D721Med (cell line): ENCODE measurements at regions not wholly inside any gene's neighbourhood (a gene's known extent, or its start where the extent isn't known, plus 50 kb on each side); places are given as distances from the start of the nearest gene placed in this dataset.

Source experiments
- DNase-seq: peaks from one replicate; pipeline ENCODE4 v3.0.0; 2011; ENCODE audit warnings: low spot score; ENCODE audit not compliant: insufficient read length
- FAIRE-seq: peaks from 2 replicates; lab custom pipeline; 2011; peaks lifted over from hg19 to GRCh38; lab: Jason Lieb, UNC
- TF ChIP-seq, protein P1 (sequence below): IDR thresholded peaks from 2 replicates; pipeline ENCODE4 v1.5.1; 2012; ENCODE audit warnings: mild to moderate bottlenecking, control low read depth; ENCODE audit not compliant: insufficient read depth; ENCODE audit errors: missing control alignments

DNA sequence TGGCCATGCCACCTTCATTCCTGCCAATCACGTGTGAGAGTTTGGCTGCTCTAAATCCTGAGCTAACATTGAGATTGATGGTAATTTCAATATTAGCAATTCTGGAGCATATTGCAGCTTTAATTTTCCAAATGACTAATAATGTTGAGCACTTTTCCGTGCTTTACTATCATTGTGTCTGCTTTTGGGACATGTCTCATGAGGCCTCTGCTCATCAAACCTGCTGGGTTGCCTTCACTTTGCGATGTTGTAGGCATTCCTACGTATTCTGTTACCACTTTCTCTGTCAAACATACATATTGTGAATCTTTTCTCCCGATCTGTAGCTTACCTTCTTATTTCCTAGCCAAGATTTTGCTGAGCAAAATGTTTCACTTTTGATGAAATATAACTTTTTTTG is 466.6 kb downstream of the GALR1 start:
- TF ChIP-seq, protein P1, sequence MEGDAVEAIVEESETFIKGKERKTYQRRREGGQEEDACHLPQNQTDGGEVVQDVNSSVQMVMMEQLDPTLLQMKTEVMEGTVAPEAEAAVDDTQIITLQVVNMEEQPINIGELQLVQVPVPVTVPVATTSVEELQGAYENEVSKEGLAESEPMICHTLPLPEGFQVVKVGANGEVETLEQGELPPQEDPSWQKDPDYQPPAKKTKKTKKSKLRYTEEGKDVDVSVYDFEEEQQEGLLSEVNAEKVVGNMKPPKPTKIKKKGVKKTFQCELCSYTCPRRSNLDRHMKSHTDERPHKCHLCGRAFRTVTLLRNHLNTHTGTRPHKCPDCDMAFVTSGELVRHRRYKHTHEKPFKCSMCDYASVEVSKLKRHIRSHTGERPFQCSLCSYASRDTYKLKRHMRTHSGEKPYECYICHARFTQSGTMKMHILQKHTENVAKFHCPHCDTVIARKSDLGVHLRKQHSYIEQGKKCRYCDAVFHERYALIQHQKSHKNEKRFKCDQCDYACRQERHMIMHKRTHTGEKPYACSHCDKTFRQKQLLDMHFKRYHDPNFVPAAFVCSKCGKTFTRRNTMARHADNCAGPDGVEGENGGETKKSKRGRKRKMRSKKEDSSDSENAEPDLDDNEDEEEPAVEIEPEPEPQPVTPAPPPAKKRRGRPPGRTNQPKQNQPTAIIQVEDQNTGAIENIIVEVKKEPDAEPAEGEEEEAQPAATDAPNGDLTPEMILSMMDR = no peak
- FAIRE-seq = peak; percentile 83
- DNase-seq = no peak

DNA sequence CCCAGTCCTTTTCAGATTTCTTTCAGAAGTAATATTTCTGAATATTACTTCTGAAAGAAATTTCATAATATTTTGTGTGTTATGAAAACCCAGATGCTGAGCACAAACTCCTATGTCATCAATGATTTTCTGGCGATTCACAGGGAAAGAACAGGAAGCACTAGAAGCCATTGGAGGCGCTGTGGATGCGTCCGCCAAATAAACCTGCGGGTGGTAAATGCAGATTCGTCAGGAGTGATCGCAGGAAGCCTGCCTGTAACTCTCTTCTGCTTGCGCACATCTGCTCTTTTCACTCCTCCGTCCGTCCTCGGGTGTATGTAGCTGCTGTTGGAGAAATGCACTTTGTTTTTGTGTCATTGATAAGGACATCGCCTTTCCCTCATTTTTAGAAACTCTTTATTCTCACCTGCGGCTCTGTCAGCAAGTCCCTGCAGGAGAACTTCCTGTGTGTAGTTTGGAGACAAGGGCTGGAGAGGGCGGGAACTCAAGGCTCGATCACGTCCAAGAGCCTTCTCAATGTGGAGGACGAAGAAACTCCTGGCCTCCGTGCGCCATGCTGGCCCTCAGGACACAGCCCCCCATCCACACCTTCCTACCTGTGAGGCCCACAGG is 483.8 kb downstream of the GALR1 start:
- TF ChIP-seq, protein P1 = no peak
- DNase-seq = no peak
- no peak for FAIRE-seq

DNA sequence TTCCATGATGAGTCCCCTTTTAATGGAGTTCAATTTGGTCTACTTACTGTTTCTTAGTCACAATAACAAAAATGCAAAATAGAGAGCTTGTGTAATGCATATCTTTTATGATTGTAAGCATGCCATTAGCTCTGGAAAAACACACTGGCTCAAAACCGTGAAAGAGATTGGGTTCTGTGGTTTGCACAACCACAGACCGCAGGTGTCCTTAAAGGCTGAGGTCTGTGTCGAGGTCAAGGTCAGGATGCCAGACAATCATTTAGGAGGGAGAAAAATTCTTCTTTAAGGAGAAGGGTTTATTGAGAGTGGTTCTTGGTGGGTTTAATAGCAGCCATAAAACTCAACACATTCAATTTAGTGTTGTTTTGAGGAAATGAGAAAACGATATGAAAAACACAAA is 487.2 kb downstream of the GALR1 start:
- FAIRE-seq = no peak
- DNase-seq = no peak
- TF ChIP-seq, protein P1 = no peak

DNA sequence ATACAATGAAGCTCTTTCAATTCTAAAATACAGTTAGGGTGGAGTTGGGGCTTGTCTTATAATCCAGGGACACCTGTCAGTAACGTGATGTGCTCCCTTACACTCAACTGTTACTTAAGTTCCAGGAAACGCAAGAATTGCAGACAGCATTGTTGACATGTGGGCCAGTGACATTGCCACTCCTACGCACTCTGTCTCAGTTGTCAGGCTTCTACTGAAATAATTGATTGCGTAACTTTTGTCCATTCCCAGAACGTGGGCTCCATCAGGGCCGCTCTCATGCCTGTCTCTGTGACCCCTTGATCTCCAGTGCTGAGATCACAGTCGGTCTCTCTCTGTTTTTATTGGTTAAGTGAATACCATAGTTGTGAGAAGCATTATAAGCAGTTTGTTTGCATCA is 487.8 kb downstream of the GALR1 start:
- FAIRE-seq (no peak), DNase-seq (no peak)
- TF ChIP-seq, protein P1 = no peak

DNA sequence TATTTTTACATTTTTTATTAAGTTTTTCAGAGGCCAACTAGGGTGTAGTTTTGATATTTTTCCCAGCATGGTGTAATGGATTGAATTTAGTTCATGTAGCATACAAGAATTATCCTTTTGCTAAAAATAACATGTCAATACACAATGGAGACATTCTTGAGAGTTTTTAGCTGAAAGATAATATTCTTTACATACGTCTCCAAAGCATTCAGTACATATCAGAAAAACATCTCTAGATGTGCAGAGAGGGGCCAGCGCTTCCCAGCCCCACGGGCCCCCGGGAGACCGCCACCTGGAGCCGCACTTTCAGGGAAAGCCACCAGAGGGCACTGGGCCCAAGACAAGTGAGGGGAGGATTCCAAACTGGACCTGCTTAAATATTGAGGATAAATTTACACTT is 499.4 kb downstream of the GALR1 start:
- peak; percentile 55 for FAIRE-seq
- DNase-seq = no peak
- TF ChIP-seq, protein P1 = peak; percentile 29

DNA sequence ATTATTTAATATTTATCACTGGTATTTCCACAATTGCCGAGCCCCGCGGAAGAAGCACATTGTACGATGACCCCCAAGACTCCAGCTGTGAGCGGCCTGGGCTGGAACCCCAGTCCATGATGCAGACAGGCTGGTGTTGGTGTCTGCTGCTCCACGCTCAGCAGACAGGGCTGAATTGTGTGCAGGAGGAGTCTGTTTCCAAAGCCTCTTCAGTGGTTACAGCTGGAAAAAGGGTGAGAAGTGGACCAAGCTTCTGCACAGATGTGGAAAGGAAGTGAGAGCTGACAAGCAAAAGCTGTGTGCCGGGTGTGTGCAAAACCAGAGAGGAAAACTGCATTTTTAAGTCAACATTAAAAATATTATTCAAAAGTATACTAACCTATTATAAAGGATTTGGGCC is 500.4 kb downstream of the GALR1 start:
- no peak for DNase-seq
- TF ChIP-seq, protein P1 = no peak
- FAIRE-seq = no peak

DNA sequence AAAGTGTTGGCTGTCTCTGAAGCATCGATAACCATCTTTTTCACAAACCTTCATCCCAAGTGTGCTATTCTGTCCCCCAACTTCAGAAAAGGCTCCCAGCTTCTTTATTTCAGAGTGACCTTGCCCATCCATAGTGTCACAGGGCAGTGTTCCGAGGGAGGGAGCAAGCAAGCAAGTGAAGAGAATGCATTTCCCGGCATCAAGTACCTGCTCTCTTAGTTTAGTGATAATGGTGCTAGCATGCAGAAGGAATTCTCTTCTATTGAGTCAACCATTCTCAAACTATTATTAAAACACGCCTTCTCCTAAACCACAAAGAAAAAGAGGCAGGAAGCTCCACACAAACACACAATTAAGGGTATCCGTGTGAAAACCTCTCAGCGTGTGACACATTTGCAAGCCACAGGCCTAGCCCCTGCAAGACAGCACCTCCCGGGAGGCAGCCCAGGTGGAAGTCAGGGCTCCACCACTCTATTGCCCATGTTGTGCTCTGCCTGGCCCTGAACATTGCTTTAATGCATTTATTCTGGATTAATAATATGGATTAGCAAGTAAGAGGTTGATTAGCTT is 504.9 kb downstream of the GALR1 start:
- no peak for FAIRE-seq
- no peak for DNase-seq
- TF ChIP-seq, protein P1 = no peak
